ENCODE measurements at regions not wholly inside any gene's neighbourhood (a gene's known extent, or its start where the extent isn't known, plus 50 kb on each side); places are given as distances from the start of the nearest gene placed in this dataset.

GRCh38 chr1:55385402-55386018 lies 170.3 kb upstream of the USP24 start:
- Histone ChIP-seq H3K27ac (replicated peaks) (no peak overlapping the region), H3K27me3 (ENCODE audit: insufficient read depth, poor library complexity, severe bottlenecking) (peaks cover 3% of the 10 kb centered on the region), H3K4me3 (replicated peaks; ENCODE audit: insufficient read depth, low read length) (no peak overlapping the region)
- no peak for DNase-seq (ENCODE audit: low read depth in 1 of 2, low spot score in 1 of 2)
- TF ChIP-seq POLR2AphosphoS5 (IDR thresholded peaks at IDR 0.05; ENCODE audit: low read depth), result no peak
- TF ChIP-seq SPI1 (IDR thresholded peaks at IDR 0.05; ENCODE audit: borderline replicate concordance, low read depth), result no peak
- TF ChIP-seq CTCF (IDR thresholded peaks at IDR 0.05; ENCODE audit: insufficient read depth, low read length), result no peak
- TF ChIP-seq GABPA (IDR thresholded peaks at IDR 0.05; ENCODE audit: low read depth), result no peak
- TF ChIP-seq REST (IDR thresholded peaks at IDR 0.05; ENCODE audit: insufficient replicate concordance, low read depth), result no peak

GRCh38 chr1:55384637-55385036 lies 169.5 kb upstream of the USP24 start:
- Histone ChIP-seq H3K27me3 (ENCODE audit: insufficient read depth, poor library complexity, severe bottlenecking) (no peaks in the 10 kb centered on the region), H3K27ac (replicated peaks) (no peak overlapping the region), H3K4me3 (replicated peaks; ENCODE audit: insufficient read depth, low read length) (no peak overlapping the region)
- no peak for DNase-seq (ENCODE audit: low read depth in 1 of 2, low spot score in 1 of 2)
- no peak for TF ChIP-seq REST (IDR thresholded peaks at IDR 0.05; ENCODE audit: insufficient replicate concordance, low read depth)
- TF ChIP-seq SPI1 (IDR thresholded peaks at IDR 0.05; ENCODE audit: borderline replicate concordance, low read depth), result no peak
- TF ChIP-seq CTCF (IDR thresholded peaks at IDR 0.05; ENCODE audit: insufficient read depth, low read length), result no peak
- no peak for TF ChIP-seq POLR2AphosphoS5 (IDR thresholded peaks at IDR 0.05; ENCODE audit: low read depth)
- no peak for TF ChIP-seq GABPA (IDR thresholded peaks at IDR 0.05; ENCODE audit: low read depth)

- no peak for DNase-seq (ENCODE audit: low read depth in 1 of 2, low spot score in 1 of 2)
- Histone ChIP-seq H3K27me3 (ENCODE audit: insufficient read depth, poor library complexity, severe bottlenecking) (no peaks in the 10 kb centered on the region), H3K27ac (replicated peaks) (no peak overlapping the region), H3K4me3 (replicated peaks; ENCODE audit: insufficient read depth, low read length) (no peak overlapping the region)
- TF ChIP-seq POLR2AphosphoS5 (IDR thresholded peaks at IDR 0.05; ENCODE audit: low read depth), result no peak
- TF ChIP-seq GABPA (IDR thresholded peaks at IDR 0.05; ENCODE audit: low read depth), result no peak
- no peak for TF ChIP-seq SPI1 (IDR thresholded peaks at IDR 0.05; ENCODE audit: borderline replicate concordance, low read depth)
- no peak for TF ChIP-seq REST (IDR thresholded peaks at IDR 0.05; ENCODE audit: insufficient replicate concordance, low read depth)
- TF ChIP-seq CTCF (IDR thresholded peaks at IDR 0.05; ENCODE audit: insufficient read depth, low read length), result no peak
These were observed 167.7 kb upstream of the USP24 start for GRCh38 chr1:55382806-55383305.
